GM12865 (cell line): ENCODE measurements at regions not wholly inside any gene's neighbourhood (a gene's known extent, or its start where the extent isn't known, plus 50 kb on each side); places are given as distances from the start of the nearest gene placed in this dataset.

Experiments used
- DNase-seq: peaks from one replicate; pipeline ENCODE4 v3.0.0; 2010; ENCODE audit warnings: low read depth
- H3K4me3 ChIP-seq: 2 replicates; pipeline ENCODE4 v1.5.1; 2011; ENCODE audit warnings: mild to moderate bottlenecking, low read depth, low read length, control low read depth
- TF ChIP-seq, protein P1 (sequence below): IDR thresholded peaks from 2 replicates; pipeline ENCODE4 v1.5.1; 2011; ENCODE audit warnings: low read length, control low read depth, low read depth, inconsistent platforms; ENCODE audit not compliant: insufficient read depth; ENCODE audit errors: missing control alignments

DNA sequence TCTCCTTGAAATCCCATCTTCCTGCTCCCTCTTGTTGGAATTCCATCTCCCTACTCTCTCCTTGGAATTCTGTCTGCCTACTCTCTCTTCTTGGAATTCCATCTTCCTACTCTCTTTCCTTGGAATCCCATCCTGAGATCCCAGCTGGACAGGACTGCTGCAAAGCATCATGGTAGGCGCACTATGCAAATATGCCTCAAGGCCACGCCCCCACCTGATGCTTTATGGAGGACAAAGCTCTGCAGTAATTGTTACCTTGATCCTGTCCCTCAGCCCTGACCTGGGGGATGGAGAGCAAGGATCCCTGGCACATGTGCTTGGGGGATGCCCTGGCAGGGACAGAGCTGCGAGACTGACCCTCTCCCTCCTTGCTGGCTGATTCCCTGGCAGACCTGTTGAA is 185.6 kb downstream of the TBX5 start:
- no peak for DNase-seq
- H3K4me3 ChIP-seq, result no peak overlapping the region
- TF ChIP-seq, protein P1, sequence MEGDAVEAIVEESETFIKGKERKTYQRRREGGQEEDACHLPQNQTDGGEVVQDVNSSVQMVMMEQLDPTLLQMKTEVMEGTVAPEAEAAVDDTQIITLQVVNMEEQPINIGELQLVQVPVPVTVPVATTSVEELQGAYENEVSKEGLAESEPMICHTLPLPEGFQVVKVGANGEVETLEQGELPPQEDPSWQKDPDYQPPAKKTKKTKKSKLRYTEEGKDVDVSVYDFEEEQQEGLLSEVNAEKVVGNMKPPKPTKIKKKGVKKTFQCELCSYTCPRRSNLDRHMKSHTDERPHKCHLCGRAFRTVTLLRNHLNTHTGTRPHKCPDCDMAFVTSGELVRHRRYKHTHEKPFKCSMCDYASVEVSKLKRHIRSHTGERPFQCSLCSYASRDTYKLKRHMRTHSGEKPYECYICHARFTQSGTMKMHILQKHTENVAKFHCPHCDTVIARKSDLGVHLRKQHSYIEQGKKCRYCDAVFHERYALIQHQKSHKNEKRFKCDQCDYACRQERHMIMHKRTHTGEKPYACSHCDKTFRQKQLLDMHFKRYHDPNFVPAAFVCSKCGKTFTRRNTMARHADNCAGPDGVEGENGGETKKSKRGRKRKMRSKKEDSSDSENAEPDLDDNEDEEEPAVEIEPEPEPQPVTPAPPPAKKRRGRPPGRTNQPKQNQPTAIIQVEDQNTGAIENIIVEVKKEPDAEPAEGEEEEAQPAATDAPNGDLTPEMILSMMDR, result no peak

DNA sequence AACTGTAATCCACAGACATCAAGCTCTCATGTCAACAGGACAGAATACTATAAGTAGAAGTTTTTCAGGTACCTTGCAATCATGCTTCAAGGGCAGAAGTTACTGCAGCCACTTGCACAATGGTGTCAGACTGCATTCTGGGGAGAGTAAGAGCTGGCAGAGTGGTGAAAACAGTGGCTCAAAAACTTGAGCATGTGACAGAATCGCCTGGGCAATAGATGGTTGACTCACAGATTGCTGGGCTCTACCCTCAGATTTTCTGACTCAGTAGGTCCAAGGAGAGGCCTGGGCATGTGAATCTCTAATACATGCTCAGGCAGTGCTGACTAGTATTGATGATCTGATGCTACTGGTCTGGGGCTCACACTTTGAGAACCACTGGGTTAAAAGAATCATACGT is 187.8 kb downstream of the TBX5 start:
- H3K4me3 ChIP-seq, result no peak overlapping the region
- TF ChIP-seq, protein P1, result no peak
- no peak for DNase-seq

DNA sequence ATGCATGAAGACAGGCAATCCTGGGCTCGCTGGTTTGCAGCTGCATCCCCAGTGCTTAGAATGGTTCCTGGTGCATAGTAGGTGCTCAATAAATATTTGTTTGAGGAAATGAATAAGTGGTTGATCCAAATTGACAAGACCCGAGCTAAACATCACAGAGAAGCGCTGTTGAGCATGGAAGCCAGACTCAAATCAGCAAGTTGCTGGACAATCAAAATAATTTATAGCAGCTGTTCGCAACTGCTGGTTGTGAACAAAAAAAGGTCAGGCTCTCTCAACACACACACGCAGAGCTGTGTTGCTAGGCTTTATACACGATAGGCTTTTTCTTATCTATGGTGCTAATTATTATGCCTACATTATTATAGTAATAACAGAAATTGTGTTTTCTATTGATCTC is 190.2 kb downstream of the TBX5 start:
- no peak for DNase-seq
- H3K4me3 ChIP-seq, result no peak overlapping the region
- TF ChIP-seq, protein P1, result no peak

DNA sequence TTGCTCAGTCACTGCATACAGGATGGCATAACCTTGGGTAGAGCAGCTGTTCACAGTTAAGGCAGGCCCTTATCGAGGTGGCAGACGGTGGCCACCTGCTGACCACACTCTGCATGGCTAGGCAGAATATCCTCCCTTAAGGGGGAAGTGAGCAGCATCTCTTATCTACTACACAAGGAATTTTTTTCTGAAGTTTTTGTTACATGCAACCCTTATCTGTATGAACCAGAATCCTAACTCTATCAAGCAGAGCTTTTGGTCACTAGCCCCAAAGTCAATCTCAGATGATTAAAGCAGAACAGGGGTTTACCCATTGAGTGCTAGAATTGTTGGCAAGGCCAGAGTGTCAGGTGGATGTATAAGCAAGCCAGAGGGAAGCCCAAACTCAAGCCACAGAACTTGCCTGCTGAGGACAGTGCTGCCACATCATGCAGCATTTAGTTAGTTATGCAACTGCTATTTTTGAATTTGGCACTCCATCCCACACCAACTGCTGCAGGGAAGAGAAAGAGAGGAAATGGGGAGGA is 192.8 kb downstream of the TBX5 start:
- TF ChIP-seq, protein P1, result no peak
- no peak for DNase-seq

DNA sequence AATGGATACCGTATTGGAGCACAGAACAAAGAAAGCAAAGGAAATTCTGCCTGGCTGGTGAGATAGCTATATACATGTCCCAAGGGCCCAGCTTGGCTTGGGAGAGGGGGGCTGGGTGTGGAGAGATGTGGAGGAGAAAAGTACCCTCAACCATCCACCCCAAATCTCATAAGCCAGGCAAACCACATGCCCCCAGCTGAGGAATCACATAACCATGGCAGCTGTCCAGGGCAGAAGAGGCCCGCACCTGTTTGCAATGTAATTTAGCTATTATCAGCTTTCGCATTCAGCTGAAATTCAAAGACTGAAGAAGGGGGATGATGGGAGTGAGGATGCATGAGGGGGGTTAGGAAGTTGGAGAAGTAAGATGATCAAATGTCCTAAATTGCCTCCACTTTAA is 196.1 kb downstream of the TBX5 start:
- TF ChIP-seq, protein P1, result no peak
- no peak overlapping the region for H3K4me3 ChIP-seq
- DNase-seq, result no peak

More for the DNA sequence above, 192.8 kb downstream of the TBX5 start:
- H3K4me3 ChIP-seq, result no peak overlapping the region

DNA sequence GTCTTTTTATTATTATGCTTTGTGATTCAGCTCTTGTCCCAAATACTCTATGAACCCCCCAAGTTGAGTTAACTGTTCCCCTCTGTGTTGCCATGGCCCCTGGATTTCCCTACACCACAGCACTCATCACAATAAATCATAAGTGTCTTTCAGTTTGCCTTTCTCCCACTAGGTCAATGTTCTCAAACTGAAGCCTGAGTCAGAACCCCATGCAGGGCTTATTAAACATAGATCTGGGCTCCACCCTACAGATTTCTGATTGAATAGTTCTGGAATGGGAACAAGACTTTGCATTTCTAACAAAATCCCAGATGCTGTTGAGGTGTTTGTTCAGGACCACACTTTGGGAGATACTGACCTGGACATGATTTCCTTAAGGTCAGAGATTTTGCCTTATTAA is 199.4 kb downstream of the TBX5 start:
- TF ChIP-seq, protein P1, result no peak
- no peak overlapping the region for H3K4me3 ChIP-seq
- no peak for DNase-seq

DNA sequence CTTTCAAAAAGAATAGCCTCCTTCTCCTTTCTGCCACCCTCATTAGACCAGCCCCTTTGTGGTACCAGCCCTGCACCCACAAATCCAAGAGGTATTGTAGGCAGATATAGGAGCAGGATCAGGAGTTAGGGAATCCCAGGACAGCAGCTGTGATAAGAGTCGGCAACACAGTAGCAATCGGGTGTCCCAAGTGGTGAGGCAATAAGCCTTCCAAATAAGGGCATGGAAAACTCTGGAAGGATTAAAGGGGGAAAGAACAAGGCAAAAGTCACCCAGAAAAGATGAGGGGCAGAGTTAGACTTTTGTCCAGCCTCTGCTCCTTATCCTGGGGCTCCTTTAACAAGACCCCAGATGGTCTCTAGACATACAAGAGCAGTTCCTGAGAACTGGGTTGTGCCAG is 204.2 kb downstream of the TBX5 start:
- DNase-seq, result no peak
- no peak overlapping the region for H3K4me3 ChIP-seq
- TF ChIP-seq, protein P1, result no peak
